Heart left ventricle (tissue), 13 donors: ENCODE measurements at regions not wholly inside any gene's neighbourhood (a gene's known extent, or its start where the extent isn't known, plus 50 kb on each side); places are given as distances from the start of the nearest gene placed in this dataset.

Experiments
- CTCF ChIP-seq, 12 donors: fragments of 200-600 bp; sonication (generic) in 4 of 12; IDR thresholded peaks; one replicate each; pipeline versions ENCODE4 v1.5.0 to v1.8.0; 2018 to 2022; ENCODE audit warnings: antibody characterized with exemption in 12 of 12, mild to moderate bottlenecking in 5 of 12
- POLR2A ChIP-seq, 2 donors: fragments of 450-650 bp; IDR thresholded peaks; one replicate each; pipeline ENCODE4 v1.6.1; 2017; ENCODE audit warnings: antibody characterized with exemption in 2 of 2, mild to moderate bottlenecking in 2 of 2, moderate library complexity in 2 of 2
- donor health status: ischemic (EF 13 %, LVEDD 7.1; RV severe dilation, severe dysfunction).
- donor health status: DM: no; HTN: yes; CAD: no.
- donor health status: DM: no; HTN: no; CAD: no.
- donor health status: ischemic (EF 25% LVEDD 6.9; RV normal size, moderate dysfunction).
- donor health status: ischemic (EF 25% LVEDD 5.7; RV mildly dilated, moderate dysfunction).
- donor health status: ischemic (EF 35%, LVEDD 5.7; RV mildly dilated, moderate dysfunction).
- donor health status: nonischemic (EF 11% LVEDD 7.7; RV severe dilation, severe dysfunction).
- donor health status: DM: yes; HTN: yes; CAD: no.
- donor health status: PGD.
- donor health status: ischemic (EF 29% LVEDD 5.4; RV normal size, mild dysfunction).
- donor health status: nonischemic (EF 23%, LVEDD 6.1; RV moderate dilation, normal function).

DNA sequence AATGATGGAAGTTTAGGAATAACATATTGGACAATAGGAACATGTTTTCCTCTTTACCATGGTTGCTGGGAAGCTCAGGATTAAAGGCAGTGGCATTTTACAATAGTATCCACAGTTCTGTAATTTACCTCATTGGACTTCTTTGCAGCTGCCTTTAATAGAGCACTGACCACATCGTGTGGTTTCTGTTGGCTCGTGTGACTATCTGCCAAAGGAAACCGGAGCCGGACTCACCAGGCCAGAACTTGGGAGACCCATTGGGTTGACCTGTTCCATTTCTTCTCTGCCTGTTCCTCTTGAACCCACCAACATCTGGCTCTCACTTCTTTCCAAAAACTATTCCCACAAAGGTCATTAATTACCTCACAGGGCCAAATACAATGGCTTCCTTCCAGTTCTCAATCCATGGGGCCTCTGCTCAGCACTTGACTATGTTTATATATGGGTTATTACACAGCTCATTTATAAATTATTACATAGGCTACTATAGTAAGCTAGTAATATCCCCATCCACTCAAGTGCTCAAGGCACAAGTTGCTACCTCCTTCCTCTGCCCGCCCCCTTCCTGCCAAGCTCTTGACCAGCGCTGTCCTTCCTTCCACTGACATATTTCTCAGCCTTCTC, 121.5 kb upstream of the VASH1 start:
- TF ChIP-seq CTCF (IDR thresholded peaks at IDR 0.05) (no peak), POLR2A (IDR thresholded peaks at IDR 0.05) (no peak)
